HG02623 (cell line): ENCODE measurements at regions not wholly inside any gene's neighbourhood (a gene's known extent, or its start where the extent isn't known, plus 50 kb on each side); places are given as distances from the start of the nearest gene placed in this dataset.

Source experiments
- ATAC-seq: cut with Tn5 transposase; IDR thresholded peaks from one replicate; pipeline ENCODE4 v1.9.1; 2021; ENCODE audit warnings: moderate library complexity; ENCODE audit not compliant: unreplicated experiment

- no peak for ATAC-seq
Observed at GRCh38 chr6:91868539-91869202, 1281.8 kb upstream of the MAP3K7 start.

- no peak for ATAC-seq
Observed at GRCh38 chr6:91865889-91866288, 1279.0 kb upstream of the MAP3K7 start.

- no peak for ATAC-seq
Observed at GRCh38 chr6:91864911-91865310, 1278.0 kb upstream of the MAP3K7 start.

- no peak for ATAC-seq
Observed at GRCh38 chr6:91860541-91861335, 1273.9 kb upstream of the MAP3K7 start.

- no peak for ATAC-seq
Observed at GRCh38 chr6:91852252-91852651, 1265.4 kb upstream of the MAP3K7 start.

- no peak for ATAC-seq
Observed at GRCh38 chr6:91834813-91835212, 1247.9 kb upstream of the MAP3K7 start.

GRCh38 chr6:91827151-91827550 is 1240.3 kb upstream of the MAP3K7 start:
- no peak for ATAC-seq

GRCh38 chr6:91826128-91826527 is 1239.3 kb upstream of the MAP3K7 start:
- ATAC-seq = no peak

GRCh38 chr6:91824331-91824730 is 1237.5 kb upstream of the MAP3K7 start:
- no peak for ATAC-seq

GRCh38 chr6:91822581-91822980 is 1235.7 kb upstream of the MAP3K7 start:
- ATAC-seq = no peak

- no peak for ATAC-seq
Observed at GRCh38 chr6:91816335-91816734, 1229.5 kb upstream of the MAP3K7 start.

- ATAC-seq = no peak
Observed at GRCh38 chr6:91813641-91814040, 1226.8 kb upstream of the MAP3K7 start.

GRCh38 chr6:91812596-91813274 is 1225.9 kb upstream of the MAP3K7 start:
- no peak for ATAC-seq

- ATAC-seq = no peak
Observed at GRCh38 chr6:91804981-91805380, 1218.1 kb upstream of the MAP3K7 start.

GRCh38 chr6:91802431-91802830 is 1215.6 kb upstream of the MAP3K7 start:
- no peak for ATAC-seq

GRCh38 chr6:91796603-91797002 is 1209.7 kb upstream of the MAP3K7 start:
- ATAC-seq = no peak

- ATAC-seq = no peak
Observed at GRCh38 chr6:91788501-91788900, 1201.6 kb upstream of the MAP3K7 start.

- no peak for ATAC-seq
Observed at GRCh38 chr6:91786474-91787184, 1199.8 kb upstream of the MAP3K7 start.

- no peak for ATAC-seq
Observed at GRCh38 chr6:91782802-91783201, 1195.9 kb upstream of the MAP3K7 start.

- no peak for ATAC-seq
Observed at GRCh38 chr6:91781946-91782345, 1195.1 kb upstream of the MAP3K7 start.

GRCh38 chr6:91780270-91780669 is 1193.4 kb upstream of the MAP3K7 start:
- no peak for ATAC-seq
